ENCODE measurements at regions not wholly inside any gene's neighbourhood (a gene's known extent, or its start where the extent isn't known, plus 50 kb on each side); places are given as distances from the start of the nearest gene placed in this dataset.

GRCh38 chr2:43157506-43158246 lies 68.7 kb downstream of the ZFP36L2 start:
- TF ChIP-seq CTCF (conservative IDR thresholded peaks at IDR 0.05; ENCODE audit: low read length) = no peak
- no peak for TF ChIP-seq EZH2phosphoT487 (IDR thresholded peaks at IDR 0.05; ENCODE audit: borderline replicate concordance, low read depth, low read length)

All from OCI-LY7 (cell line).